ENCODE measurements at regions not wholly inside any gene's neighbourhood (a gene's known extent, or its start where the extent isn't known, plus 50 kb on each side); places are given as distances from the start of the nearest gene placed in this dataset.

DNA sequence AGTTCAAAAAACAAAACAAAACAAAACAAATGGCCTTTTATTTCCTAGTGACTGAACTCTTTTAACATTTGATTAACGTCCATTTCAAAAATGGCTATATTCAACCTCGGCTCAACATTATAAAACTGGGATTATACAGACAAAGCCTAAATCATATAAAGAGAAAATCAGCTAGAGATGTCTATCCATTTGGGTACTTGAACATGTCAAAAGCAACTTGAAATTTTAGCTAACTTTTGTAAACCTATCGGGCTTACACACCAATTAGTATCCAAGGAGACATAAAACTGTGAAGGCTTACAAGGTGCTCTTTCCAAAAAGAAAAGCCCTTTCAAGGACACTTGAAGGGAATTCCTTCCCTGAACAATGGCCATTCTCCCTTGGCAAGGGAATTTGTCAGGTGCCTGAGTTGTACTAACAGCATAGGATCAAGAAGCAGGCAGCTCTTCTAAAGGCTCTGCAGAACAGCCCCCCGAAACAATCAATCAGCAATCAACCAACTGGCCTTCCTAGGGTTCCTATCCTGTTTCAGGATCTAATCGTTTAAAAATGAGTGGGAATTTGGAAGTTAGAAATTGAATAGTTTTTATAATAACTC, 633.7 kb upstream of the HTR2C start:
- Histone ChIP-seq H3K27ac (ENCODE audit: low read depth) (no peak overlapping the region), H3K9me2 (ENCODE audit: insufficient read depth) (no peaks in the 10 kb centered on the region), H3K4me2 (no peak overlapping the region), H4K20me1 (replicated peaks; ENCODE audit: insufficient read depth) (no peaks in the 10 kb centered on the region), H3F3A (replicated peaks; ENCODE audit: low read depth) (no peaks in the 10 kb centered on the region), H3K4me1 (ENCODE audit: insufficient read depth) (no peaks in the 10 kb centered on the region; the same call in 1 of the 2 replicates), H3K27me3 (ENCODE audit: insufficient read depth) (no peaks in the 10 kb centered on the region), H3K4me3 (no peak overlapping the region), H3K79me2 (replicated peaks; ENCODE audit: insufficient read depth) (no peaks in the 10 kb centered on the region; the same call in 1 of the 2 replicates), H2AFZ (no peak overlapping the region), H3K36me3 (ENCODE audit: insufficient read depth) (peaks cover 15% of the 10 kb centered on the region; the same call in 1 of the 2 replicates)
- H3K4me3 Mint-ChIP-seq, result no peak overlapping the region
- peaks cover 12% of the 10 kb centered on the region for H3K9me3 Mint-ChIP-seq
- H3K27ac Mint-ChIP-seq, result no peak overlapping the region
- H3K4me1 Mint-ChIP-seq, result no peaks in the 10 kb centered on the region
- DNase-seq (ENCODE audit: low spot score), result peak; percentile 41
- H3K36me3 Mint-ChIP-seq (ENCODE audit: low read depth), result peaks cover 28% of the 10 kb centered on the region; the same call in 2 of the 3 replicates
- ATAC-seq, result peak; percentile 52; the same call in 2 of the 3 replicates
- H3K27me3 Mint-ChIP-seq (ENCODE audit: insufficient read depth, low read depth, poor library complexity), result no peaks in the 10 kb centered on the region
- TF ChIP-seq STAT1 (IDR thresholded peaks at IDR 0.05; ENCODE audit: unreplicated experiment) (no peak), POLR2AphosphoS5 (IDR thresholded peaks at IDR 0.05; ENCODE audit: low read depth) (no peak), EZH2 (IDR thresholded peaks at IDR 0.05; ENCODE audit: low read depth, unreplicated experiment) (no peak)
- TF ChIP-seq, protein P1, sequence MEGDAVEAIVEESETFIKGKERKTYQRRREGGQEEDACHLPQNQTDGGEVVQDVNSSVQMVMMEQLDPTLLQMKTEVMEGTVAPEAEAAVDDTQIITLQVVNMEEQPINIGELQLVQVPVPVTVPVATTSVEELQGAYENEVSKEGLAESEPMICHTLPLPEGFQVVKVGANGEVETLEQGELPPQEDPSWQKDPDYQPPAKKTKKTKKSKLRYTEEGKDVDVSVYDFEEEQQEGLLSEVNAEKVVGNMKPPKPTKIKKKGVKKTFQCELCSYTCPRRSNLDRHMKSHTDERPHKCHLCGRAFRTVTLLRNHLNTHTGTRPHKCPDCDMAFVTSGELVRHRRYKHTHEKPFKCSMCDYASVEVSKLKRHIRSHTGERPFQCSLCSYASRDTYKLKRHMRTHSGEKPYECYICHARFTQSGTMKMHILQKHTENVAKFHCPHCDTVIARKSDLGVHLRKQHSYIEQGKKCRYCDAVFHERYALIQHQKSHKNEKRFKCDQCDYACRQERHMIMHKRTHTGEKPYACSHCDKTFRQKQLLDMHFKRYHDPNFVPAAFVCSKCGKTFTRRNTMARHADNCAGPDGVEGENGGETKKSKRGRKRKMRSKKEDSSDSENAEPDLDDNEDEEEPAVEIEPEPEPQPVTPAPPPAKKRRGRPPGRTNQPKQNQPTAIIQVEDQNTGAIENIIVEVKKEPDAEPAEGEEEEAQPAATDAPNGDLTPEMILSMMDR (conservative IDR thresholded peaks at IDR 0.05; ENCODE audit: low read depth in 2 of 2), result no peak
- TF ChIP-seq, protein P2, sequence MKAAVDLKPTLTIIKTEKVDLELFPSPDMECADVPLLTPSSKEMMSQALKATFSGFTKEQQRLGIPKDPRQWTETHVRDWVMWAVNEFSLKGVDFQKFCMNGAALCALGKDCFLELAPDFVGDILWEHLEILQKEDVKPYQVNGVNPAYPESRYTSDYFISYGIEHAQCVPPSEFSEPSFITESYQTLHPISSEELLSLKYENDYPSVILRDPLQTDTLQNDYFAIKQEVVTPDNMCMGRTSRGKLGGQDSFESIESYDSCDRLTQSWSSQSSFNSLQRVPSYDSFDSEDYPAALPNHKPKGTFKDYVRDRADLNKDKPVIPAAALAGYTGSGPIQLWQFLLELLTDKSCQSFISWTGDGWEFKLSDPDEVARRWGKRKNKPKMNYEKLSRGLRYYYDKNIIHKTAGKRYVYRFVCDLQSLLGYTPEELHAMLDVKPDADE (IDR thresholded peaks at IDR 0.05), result no peak

DNA sequence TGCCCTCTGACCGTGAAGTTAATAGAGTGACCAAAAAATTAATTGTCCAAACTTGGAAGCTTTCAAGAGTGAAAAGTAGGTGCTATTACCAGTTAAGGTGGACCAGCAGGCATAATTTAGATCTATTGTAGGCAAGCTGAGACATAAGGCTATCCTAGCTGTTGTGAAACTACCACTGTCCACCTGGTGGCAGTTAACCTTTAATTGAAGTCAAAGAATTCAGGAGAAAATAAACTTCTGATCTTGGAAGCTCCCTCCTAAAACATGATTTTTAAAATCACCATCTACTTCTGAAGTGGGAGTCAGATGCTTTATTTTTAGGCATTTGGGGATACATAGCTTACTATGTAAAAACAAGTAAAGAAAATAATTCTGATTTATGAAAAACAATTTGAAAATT, 636.3 kb upstream of the HTR2C start:
- no peak overlapping the region for H3K27ac ChIP-seq (ENCODE audit: low read depth)
- no peak overlapping the region for H3K27ac Mint-ChIP-seq
- no peak overlapping the region for H3K4me3 ChIP-seq
- no peak for TF ChIP-seq POLR2AphosphoS5 (IDR thresholded peaks at IDR 0.05; ENCODE audit: low read depth)
- TF ChIP-seq, protein P1 (conservative IDR thresholded peaks at IDR 0.05; ENCODE audit: low read depth in 2 of 2), result peak; percentile 38 to 45
- H3K4me1 Mint-ChIP-seq, result no peaks in the 10 kb centered on the region
- H3K36me3 ChIP-seq (ENCODE audit: insufficient read depth), result peaks cover 2% of the 10 kb centered on the region; the same call in 1 of the 2 replicates
- peaks cover 12% of the 10 kb centered on the region for H3K9me3 Mint-ChIP-seq
- DNase-seq (ENCODE audit: low spot score) (peak; percentile 47), ATAC-seq (peak; percentile 42; the same call in 2 of the 3 replicates)
- H3K9me2 ChIP-seq (ENCODE audit: insufficient read depth), result no peaks in the 10 kb centered on the region
- H3K4me2 ChIP-seq, result no peak overlapping the region
- no peaks in the 10 kb centered on the region; the same call in none of the 2 replicates for H3K79me2 ChIP-seq (replicated peaks; ENCODE audit: insufficient read depth)
- H3K27me3 ChIP-seq (ENCODE audit: insufficient read depth), result no peaks in the 10 kb centered on the region
- no peaks in the 10 kb centered on the region for H3K27me3 Mint-ChIP-seq (ENCODE audit: insufficient read depth, low read depth, poor library complexity)
- H4K20me1 ChIP-seq (replicated peaks; ENCODE audit: insufficient read depth), result no peaks in the 10 kb centered on the region
- H3K36me3 Mint-ChIP-seq (ENCODE audit: low read depth), result peaks cover 28% of the 10 kb centered on the region; the same call in 2 of the 3 replicates
- no peak overlapping the region for H3K4me3 Mint-ChIP-seq
- no peaks in the 10 kb centered on the region; the same call in 1 of the 2 replicates for H3K4me1 ChIP-seq (ENCODE audit: insufficient read depth)
- H3F3A ChIP-seq (replicated peaks; ENCODE audit: low read depth), result no peaks in the 10 kb centered on the region
- H2AFZ ChIP-seq, result no peak overlapping the region

Data from GM23338 (cell line).